ENCODE measurements at regions not wholly inside any gene's neighbourhood (a gene's known extent, or its start where the extent isn't known, plus 50 kb on each side); places are given as distances from the start of the nearest gene placed in this dataset.

DNA sequence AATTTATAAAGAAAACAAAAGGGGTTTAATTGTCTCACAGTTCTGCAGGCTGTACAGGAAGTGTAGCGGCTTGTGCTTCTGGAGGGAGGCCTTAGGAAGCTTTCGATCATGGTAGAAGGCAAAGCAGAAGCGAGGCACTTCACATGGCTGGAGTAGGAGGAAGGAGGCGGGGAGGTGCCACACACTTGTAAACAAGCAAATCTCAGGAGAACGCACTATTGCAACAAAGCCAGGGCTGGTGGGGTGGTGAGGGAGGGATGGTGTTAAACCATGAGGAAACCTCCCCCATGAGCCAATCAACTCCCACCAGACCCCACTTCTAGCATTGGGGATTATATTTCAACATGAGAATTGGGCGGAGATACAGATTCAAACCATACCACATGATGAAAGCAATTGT lies 1116.3 kb downstream of the FAT4 start:
- TF ChIP-seq POLR2A (IDR thresholded peaks at IDR 0.05) (no peak), EP300 (IDR thresholded peaks at IDR 0.05) (no peak)
- TF ChIP-seq, protein P1, sequence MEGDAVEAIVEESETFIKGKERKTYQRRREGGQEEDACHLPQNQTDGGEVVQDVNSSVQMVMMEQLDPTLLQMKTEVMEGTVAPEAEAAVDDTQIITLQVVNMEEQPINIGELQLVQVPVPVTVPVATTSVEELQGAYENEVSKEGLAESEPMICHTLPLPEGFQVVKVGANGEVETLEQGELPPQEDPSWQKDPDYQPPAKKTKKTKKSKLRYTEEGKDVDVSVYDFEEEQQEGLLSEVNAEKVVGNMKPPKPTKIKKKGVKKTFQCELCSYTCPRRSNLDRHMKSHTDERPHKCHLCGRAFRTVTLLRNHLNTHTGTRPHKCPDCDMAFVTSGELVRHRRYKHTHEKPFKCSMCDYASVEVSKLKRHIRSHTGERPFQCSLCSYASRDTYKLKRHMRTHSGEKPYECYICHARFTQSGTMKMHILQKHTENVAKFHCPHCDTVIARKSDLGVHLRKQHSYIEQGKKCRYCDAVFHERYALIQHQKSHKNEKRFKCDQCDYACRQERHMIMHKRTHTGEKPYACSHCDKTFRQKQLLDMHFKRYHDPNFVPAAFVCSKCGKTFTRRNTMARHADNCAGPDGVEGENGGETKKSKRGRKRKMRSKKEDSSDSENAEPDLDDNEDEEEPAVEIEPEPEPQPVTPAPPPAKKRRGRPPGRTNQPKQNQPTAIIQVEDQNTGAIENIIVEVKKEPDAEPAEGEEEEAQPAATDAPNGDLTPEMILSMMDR (IDR thresholded peaks at IDR 0.05): no peak
